NCI-H1092 (cell line): ENCODE measurements at regions not wholly inside any gene's neighbourhood (a gene's known extent, or its start where the extent isn't known, plus 50 kb on each side); places are given as distances from the start of the nearest gene placed in this dataset.

Source experiments
- DNase-seq: peaks from one replicate; lab custom pipeline; 2025; lab: John Stamatoyannopoulos, UW

DNA sequence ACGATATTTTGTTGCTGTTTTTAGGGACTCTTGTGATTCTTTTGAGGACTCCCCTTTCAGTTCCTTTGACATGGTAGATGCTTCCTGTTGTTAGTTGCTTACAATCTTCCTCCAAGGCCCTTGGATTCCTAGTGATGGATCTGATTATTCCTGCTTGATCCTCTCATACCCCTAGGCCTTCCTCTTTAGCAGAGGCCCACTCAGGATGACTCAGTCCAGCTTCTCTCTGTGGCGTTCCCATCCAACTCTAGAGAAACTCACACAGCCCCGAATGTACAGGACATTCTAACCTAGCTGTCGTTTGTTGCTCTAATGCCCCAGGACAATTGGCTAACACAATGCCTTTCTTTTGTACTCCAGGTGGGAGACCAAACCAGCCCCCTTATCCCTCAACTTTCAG lies 191.4 kb downstream of the POSTN start:
- no peak for DNase-seq

DNA sequence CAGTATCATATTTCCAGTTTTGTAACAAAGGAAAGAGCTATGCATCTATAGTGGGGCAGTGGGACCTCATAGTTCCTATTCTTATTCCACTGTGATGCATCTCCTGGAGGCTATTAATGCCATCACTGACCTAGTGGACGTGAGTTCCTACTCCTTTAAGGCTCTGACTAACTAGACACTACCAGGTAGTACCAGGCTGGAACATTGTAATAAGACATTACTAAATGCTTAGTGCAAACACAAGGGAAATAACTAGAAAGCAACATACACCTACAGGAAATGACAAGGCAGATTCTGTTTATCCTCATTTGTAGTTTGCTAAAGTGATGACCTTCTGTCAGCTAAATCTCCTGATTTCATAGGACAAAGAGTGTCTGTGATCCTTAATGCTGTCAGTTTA lies 192.5 kb downstream of the POSTN start:
- no peak for DNase-seq

DNA sequence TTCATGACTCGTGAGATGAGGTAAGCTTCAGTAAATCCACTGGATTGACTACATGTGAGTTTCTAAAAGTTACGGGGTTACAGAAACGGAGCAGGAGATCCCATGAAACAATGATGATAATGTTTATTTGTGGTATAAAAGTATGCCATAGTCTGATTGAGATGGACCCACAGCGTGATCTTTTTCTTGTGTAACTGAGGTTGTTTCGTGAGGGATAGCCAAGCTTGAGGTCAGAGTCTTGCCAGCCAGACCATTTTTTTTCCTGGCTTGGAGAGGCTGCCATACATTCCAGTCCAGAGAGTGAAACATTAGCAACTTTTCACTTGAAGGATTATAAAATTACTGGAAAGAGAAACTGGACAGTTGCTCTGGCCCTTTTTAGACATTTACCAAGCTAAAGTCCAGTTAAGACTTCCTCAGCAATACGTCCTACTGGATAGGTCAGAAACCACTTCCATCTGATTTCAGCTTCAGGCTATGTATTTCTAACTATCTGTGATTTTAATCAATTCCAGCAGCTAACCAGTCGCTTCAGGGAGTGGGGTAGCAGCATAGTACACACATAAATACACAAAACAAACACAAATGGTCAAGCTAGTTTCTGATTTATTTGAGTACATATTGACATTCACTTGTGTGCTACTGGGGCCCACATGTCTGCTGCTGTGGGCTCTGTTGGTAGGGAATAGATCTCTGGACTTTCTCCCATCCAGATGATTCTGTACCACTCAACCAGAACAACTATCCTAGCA lies 194.6 kb downstream of the POSTN start:
- DNase-seq: no peak

DNA sequence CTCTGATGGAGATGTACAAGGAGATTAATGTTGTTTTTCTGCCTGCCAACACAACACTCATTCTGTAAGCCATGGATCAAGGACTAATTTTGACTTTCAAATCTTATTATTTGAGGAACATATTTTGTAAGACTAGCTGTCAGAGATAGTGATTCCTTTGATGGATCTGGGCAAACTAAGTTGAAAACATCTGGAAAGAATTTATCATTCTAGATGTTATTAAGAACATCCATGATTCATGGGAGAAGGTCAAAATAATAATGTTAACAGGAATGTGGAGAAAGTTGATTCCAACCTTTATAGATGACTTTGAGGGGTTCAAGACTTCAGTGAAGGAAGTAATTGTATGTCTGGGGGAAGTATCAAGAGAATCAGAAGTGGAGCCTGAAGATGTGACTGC lies 196.8 kb downstream of the POSTN start:
- no peak for DNase-seq

GRCh38 chr13:37397535-37397934 lies 201.0 kb downstream of the POSTN start:
- DNase-seq: no peak

DNA sequence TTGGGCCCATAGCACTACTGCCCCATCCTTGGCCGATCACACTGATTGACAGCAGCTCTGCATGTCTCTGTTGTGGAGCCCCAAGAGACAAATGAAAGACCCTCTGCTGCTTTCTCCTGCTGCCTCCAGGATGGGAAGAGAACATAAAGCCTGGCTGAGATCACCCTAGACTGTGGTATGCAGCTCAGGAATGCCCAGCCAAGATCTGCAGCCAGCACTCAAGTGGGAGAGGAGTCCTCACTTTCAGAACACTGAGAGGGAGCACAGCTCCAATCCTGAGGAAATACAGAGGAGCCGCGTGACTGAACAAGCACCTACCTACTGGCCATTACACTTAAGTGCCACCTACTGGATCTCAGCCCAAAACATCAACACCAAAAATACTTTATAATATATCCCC lies 203.0 kb downstream of the POSTN start:
- no peak for DNase-seq

- no peak for DNase-seq
These were observed 206.2 kb downstream of the POSTN start for GRCh38 chr13:37392389-37392788.

DNA sequence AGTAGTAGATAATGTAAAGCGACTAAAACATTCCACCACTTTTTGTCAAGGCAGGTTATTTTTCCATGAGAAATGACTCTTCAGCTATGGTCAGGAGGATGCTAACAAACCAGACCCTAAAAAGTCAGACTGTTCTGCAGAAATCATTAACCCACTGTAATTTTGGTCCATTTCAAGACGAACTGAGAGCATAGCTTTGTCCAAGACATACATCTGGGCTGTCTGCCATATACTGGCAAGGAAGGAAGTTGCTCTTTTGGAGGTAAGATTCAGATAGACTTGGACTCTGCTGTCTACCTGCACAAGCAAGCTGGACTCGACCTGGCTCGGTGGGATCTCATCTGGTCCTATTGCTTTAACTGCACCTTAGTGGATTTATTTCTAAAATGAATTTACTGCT lies 207.8 kb downstream of the POSTN start:
- no peak for DNase-seq

GRCh38 chr13:37385956-37386670 lies 212.5 kb downstream of the POSTN start:
- no peak for DNase-seq

- DNase-seq: no peak
These were observed 213.3 kb downstream of the POSTN start for GRCh38 chr13:37385248-37385647.

DNA sequence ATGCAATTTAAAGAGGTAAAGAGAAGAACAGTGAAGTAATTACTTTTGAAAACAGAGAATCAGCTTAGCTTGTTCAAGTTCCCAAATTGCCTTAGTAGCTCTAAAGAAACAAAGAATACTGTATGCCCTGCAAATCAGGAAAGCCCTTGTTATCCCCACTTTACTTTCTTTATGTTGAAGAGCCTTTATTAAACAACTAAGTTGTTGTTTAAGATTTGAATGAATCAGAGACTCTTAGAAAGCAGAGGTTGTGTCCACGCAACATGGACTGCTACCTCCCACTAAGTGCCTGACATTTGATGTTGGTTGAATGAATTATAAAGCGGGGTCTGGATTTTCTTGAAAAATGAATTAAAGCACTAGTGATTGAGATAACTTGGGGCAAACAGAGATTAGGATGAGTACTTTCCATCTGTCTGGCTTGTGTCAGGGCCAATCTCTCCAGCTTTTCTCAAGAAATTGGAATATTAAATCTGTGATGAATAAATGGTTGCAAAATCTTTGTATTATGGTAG lies 214.7 kb downstream of the POSTN start:
- DNase-seq: no peak

- no peak for DNase-seq
These were observed 215.5 kb downstream of the POSTN start for GRCh38 chr13:37383046-37383445.

GRCh38 chr13:37382146-37382545 lies 216.4 kb downstream of the POSTN start:
- DNase-seq: no peak

DNA sequence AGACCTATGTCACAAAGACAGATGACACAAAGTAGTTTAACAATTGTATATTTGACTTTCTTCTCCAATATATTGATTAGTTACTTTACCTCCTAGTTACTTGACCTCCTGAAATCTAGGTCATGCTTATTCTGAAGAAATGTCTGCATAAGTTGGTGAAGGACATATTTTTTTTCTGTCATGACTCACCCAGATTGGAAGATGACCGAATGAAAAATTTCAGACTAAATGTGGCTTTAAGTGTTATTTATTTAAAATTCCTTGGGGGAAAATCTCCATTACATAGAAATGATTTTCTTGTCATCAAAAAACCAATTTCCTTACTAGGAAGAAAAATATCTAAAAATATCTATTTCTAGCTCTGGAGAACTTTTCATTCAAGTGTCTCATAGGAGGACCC lies 217.1 kb downstream of the POSTN start:
- DNase-seq: no peak

- DNase-seq: no peak
These were observed 218.7 kb downstream of the POSTN start for GRCh38 chr13:37379841-37380240.

GRCh38 chr13:37375724-37376123 lies 222.8 kb downstream of the POSTN start:
- DNase-seq: no peak

DNA sequence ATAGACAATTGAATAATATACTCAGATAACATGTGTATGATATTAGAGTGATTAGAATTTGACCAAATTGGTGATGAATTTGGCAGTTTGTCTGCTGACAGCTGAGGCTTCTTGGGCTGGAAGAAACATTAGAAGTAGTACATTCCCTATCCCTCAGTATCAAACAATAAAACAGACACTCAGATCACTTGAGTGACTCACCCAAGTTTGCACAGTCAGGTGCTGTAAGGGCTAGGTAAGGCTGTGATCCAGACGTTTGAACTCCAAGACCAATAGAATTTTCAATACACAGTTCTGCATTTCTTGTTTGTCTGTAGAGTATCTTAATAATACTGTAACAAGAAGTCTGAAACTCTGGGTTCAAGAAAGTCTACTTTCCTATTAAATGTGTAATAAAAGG lies 223.5 kb downstream of the POSTN start:
- no peak for DNase-seq

DNA sequence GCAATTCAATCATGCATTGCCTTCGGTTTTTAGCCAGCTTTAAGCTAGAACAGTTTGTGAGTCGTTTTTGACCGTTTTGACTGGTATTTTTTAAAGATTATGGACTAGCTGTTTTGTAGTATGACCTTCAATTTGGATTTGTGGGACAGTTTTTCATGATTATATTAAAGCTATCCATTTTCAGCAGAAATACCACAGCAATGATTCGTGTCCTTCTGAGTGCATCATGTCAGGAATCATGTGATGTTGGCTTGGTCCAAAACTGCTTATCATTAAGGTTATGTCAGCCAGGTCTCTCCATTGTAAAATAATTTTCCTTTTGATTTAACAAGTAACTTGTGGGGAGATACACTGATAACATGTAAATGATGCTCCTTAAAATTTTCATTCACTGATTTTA lies 229.0 kb downstream of the POSTN start:
- no peak for DNase-seq

DNA sequence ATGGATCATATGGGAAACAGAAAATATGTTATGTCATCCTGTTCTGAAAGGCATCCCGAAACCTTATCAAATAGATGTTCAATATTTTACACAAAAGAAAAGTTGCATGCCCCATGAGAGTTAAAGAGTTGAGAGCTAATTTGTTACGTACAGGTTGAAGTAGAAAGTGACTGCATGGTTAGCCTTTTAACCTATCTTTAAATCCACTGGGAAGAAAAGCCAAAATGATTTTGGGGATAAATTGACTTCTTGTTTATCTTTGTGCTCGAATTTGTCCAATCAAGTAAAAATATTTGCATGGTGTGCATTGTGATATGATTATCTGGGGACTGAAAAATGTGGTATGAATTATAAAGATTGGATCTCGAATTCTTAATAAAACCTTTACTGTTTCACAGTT lies 230.1 kb downstream of the POSTN start:
- DNase-seq: no peak

DNA sequence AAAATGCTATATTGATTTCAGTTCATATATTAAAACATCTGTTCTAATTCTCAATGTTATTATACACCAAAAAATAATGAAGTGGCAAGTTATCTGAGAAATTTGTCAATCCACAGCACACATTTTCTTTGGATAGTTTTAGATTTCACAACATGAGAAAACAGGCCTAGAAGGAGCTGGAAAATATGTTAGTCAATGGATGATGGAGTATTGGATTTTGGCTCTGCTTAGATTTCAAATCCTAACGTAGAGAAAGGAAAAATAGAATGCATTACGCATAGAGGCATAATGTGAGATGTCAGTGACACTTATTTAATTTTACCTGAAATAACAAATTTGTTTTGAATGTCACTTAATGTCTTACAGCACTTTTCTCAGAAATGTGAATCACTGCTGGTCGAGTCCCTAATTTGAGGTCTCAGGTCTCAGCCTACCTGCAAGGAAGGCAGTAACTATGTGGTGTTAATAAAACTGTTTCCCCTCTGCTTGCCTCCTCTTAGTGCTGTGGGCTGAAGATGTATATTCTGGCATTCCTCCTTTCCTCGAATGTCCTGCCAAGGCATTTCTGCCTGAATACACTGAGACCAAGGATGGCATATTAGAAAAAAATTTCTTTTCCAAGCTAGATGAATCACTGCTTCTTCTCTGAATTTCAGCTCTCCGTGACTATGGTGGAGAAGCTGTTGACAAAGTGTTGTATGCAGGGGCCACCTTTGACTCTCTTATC lies 232.4 kb downstream of the POSTN start:
- DNase-seq: no peak

DNA sequence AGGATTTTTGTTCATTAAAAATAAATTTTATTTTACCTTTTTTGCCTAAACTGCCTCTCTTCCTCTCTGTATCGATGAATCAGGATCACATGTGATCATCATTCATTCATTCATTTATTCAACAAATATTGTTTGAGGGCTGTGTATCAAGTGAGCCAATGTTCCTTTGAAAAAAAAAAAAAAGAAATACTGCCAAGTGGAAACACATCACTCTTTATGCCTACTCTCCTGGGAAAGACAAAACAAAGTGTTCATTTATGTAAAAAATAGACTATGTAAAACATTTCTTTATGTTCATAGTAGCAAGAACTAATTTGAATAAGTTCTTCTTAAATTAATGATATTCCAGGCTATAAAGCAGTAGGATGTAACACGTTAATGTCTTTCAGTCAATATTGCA lies 233.1 kb downstream of the POSTN start:
- DNase-seq: no peak

GRCh38 chr13:37364956-37365355 lies 233.6 kb downstream of the POSTN start:
- DNase-seq: no peak

DNA sequence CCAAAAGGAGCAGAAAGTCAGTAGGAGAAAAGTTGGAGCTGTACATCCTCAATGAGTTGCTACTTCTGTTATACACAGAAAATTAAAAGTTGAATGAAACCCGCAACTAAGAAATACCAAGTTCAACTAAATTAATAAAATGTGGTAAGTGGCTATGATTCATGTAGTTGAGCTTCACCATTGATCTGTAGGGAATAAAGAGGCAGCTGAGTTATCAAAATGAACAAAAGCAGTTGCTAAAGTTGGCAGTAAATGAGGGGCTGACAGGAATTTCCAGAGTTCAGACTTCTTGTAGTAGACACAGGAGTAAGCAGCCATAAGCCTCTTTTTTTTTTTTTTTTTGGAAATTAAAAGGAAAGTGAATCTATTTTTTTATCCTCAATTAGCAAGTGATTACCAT lies 234.6 kb downstream of the POSTN start:
- DNase-seq: no peak
